ENCODE measurements at regions not wholly inside any gene's neighbourhood (a gene's known extent, or its start where the extent isn't known, plus 50 kb on each side); places are given as distances from the start of the nearest gene placed in this dataset.

DNA sequence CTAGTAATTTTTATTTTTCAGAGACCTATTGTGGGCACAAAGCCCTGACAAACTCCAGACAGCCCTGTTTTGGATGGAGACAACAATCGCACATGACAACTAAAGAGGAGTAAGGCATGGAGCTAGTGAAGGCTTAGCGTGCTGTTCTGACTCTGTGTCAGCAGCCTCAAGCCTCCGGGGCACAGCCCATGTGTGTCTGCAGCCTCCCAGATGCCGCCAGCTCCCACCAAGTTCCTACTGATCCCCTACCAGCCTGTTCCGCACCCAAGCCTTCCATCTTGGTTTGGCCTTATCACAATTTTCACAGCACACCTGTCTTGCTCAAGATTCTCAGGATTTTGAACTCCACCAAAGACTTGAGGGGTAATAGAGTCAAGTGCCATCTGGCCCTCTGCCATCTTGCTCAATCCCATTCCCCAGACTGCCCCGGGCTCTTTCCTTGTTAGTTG is 70.3 kb upstream of the SH3PXD2B start:
- H3K36me3 ChIP-seq (ENCODE audit: insufficient read depth, low read length) = no peaks in the 10 kb centered on the region
- H3K9me3 ChIP-seq (ENCODE audit: low read length) = no peaks in the 10 kb centered on the region
- no peaks in the 10 kb centered on the region for H3F3A ChIP-seq (ENCODE audit: insufficient read depth, low read length, poor library complexity, severe bottlenecking)
- no peak overlapping the region for H3K27ac ChIP-seq (ENCODE audit: low read length)
- no peaks in the 10 kb centered on the region for H4K20me1 ChIP-seq (ENCODE audit: insufficient read depth)
- no peak overlapping the region for H3K4me3 ChIP-seq (ENCODE audit: low read length)
- H3K9me2 ChIP-seq (ENCODE audit: insufficient read depth, low read length) = no peaks in the 10 kb centered on the region
- H3K79me2 ChIP-seq (replicated peaks; ENCODE audit: insufficient read depth, low read length) = no peaks in the 10 kb centered on the region
- H2AFZ ChIP-seq (ENCODE audit: low read depth, low read length) = no peak overlapping the region
- no peak overlapping the region for H3K4me2 ChIP-seq (ENCODE audit: low read length)
- TF ChIP-seq SMC3 (conservative IDR thresholded peaks at IDR 0.05; ENCODE audit: poor library complexity) (no peak), CTCF (IDR thresholded peaks at IDR 0.05; ENCODE audit: poor library complexity, severe bottlenecking) (no peak), MXI1 (conservative IDR thresholded peaks at IDR 0.05; ENCODE audit: poor library complexity, severe bottlenecking) (no peak), EP300 (conservative IDR thresholded peaks at IDR 0.05; ENCODE audit: poor library complexity, severe bottlenecking) (no peak), RAD21 (conservative IDR thresholded peaks at IDR 0.05) (no peak), TAF1 (IDR thresholded peaks at IDR 0.05; ENCODE audit: low read depth) (no peak), POLR2AphosphoS5 (IDR thresholded peaks at IDR 0.05) (no peak), EZH2 (IDR thresholded peaks at IDR 0.05; ENCODE audit: borderline replicate concordance, insufficient read depth, low read length, poor library complexity, severe bottlenecking) (no peak)
- TF ChIP-seq, protein P1, sequence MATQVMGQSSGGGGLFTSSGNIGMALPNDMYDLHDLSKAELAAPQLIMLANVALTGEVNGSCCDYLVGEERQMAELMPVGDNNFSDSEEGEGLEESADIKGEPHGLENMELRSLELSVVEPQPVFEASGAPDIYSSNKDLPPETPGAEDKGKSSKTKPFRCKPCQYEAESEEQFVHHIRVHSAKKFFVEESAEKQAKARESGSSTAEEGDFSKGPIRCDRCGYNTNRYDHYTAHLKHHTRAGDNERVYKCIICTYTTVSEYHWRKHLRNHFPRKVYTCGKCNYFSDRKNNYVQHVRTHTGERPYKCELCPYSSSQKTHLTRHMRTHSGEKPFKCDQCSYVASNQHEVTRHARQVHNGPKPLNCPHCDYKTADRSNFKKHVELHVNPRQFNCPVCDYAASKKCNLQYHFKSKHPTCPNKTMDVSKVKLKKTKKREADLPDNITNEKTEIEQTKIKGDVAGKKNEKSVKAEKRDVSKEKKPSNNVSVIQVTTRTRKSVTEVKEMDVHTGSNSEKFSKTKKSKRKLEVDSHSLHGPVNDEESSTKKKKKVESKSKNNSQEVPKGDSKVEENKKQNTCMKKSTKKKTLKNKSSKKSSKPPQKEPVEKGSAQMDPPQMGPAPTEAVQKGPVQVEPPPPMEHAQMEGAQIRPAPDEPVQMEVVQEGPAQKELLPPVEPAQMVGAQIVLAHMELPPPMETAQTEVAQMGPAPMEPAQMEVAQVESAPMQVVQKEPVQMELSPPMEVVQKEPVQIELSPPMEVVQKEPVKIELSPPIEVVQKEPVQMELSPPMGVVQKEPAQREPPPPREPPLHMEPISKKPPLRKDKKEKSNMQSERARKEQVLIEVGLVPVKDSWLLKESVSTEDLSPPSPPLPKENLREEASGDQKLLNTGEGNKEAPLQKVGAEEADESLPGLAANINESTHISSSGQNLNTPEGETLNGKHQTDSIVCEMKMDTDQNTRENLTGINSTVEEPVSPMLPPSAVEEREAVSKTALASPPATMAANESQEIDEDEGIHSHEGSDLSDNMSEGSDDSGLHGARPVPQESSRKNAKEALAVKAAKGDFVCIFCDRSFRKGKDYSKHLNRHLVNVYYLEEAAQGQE (IDR thresholded peaks at IDR 0.05; ENCODE audit: borderline replicate concordance) = no peak
- no peaks in the 10 kb centered on the region for H3K27me3 ChIP-seq (ENCODE audit: insufficient read depth, low read depth, low read length)
- H3K9ac ChIP-seq (ENCODE audit: low read length) = no peak overlapping the region

DNA sequence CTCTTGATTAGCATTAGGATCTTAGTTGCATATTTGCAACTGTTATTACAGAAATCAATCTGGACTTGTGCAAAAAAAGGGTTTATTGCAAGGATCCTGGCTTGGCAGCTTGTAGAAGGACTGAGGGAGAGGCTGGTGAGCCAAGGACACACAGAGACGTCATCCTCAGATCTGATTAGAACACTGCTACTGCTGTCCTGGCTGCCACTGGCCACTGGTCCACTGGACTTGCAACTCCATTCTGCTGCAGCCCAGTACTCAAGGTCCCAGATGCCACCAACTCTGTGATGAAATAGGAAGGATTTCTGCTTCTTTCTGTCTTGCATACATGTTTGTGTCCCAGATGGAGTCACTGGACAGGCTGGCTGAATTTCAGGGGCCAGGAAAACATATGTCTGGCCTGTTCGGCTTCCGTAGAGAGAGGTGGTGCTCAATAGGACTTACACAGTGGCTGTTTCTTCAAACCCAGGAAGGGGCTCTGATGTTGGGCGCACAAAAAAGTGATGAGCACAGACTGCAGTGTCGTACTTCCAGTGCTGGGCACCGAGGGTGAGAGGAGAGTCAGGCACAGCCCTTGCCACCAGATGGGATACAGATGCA is 68.9 kb upstream of the SH3PXD2B start:
- no peaks in the 10 kb centered on the region for H3F3A ChIP-seq (ENCODE audit: insufficient read depth, low read length, poor library complexity, severe bottlenecking)
- H3K79me2 ChIP-seq (replicated peaks; ENCODE audit: insufficient read depth, low read length) = no peaks in the 10 kb centered on the region
- H2AFZ ChIP-seq (ENCODE audit: low read depth, low read length) = no peak overlapping the region
- no peak overlapping the region for H3K27ac ChIP-seq (ENCODE audit: low read length)
- no peaks in the 10 kb centered on the region for H4K20me1 ChIP-seq (ENCODE audit: insufficient read depth)
- TF ChIP-seq CTCF (IDR thresholded peaks at IDR 0.05; ENCODE audit: poor library complexity, severe bottlenecking) = no peak
- TF ChIP-seq MXI1 (conservative IDR thresholded peaks at IDR 0.05; ENCODE audit: poor library complexity, severe bottlenecking) = no peak
- no peak for TF ChIP-seq POLR2AphosphoS5 (IDR thresholded peaks at IDR 0.05)
- no peak for TF ChIP-seq TAF1 (IDR thresholded peaks at IDR 0.05; ENCODE audit: low read depth)
- H3K27me3 ChIP-seq (ENCODE audit: insufficient read depth, low read depth, low read length) = no peaks in the 10 kb centered on the region
- no peaks in the 10 kb centered on the region for H3K9me2 ChIP-seq (ENCODE audit: insufficient read depth, low read length)
- no peak overlapping the region for H3K9ac ChIP-seq (ENCODE audit: low read length)
- H3K4me2 ChIP-seq (ENCODE audit: low read length) = no peak overlapping the region
- no peak overlapping the region for H3K4me3 ChIP-seq (ENCODE audit: low read length)
- H3K9me3 ChIP-seq (ENCODE audit: low read length) = no peaks in the 10 kb centered on the region
- no peaks in the 10 kb centered on the region for H3K36me3 ChIP-seq (ENCODE audit: insufficient read depth, low read length)

Data from neural cell (in vitro differentiated cells).